Left ventricle myocardium inferior (tissue), 1 donor: ENCODE measurements at regions not wholly inside any gene's neighbourhood (a gene's known extent, or its start where the extent isn't known, plus 50 kb on each side); places are given as distances from the start of the nearest gene placed in this dataset.
A peak's percentile ranks its signal among the peaks of the same experiment; 100 is the strongest.
"Not testable (repeated sequence)": the region's sequence is repeated elsewhere in the genome, so short reads cannot be mapped to it uniquely, and the experiment has no call there.

Source experiments
- DNase-seq: peaks from one replicate; pipeline ENCODE4 v3.0.0-alpha.2; 2020
- H3K27ac ChIP-seq: fragments of 200-600 bp; replicated peaks from 2 replicates; pipeline ENCODE4 v1.8.0; 2021
- H3K27me3 ChIP-seq: fragments of 200-600 bp; 2 replicates; pipeline ENCODE4 v1.8.0; 2021; ENCODE audit warnings: low read depth
- H3K36me3 ChIP-seq: fragments of 200-600 bp; 2 replicates; pipeline ENCODE4 v1.8.0; 2021
- H3K4me1 ChIP-seq: fragments of 200-600 bp; 2 replicates; pipeline ENCODE4 v1.8.0; 2021
- H3K4me3 ChIP-seq: fragments of 200-600 bp; 2 replicates; pipeline ENCODE4 v1.8.0; 2021; ENCODE audit warnings: mild to moderate bottlenecking, moderate library complexity
- H3K9me3 ChIP-seq: fragments of 200-600 bp; replicated peaks from 2 replicates; pipeline ENCODE4 v1.8.0; 2021
- intact Hi-C: fragments of 100-400 bp; cut with micrococcal nuclease; formaldehyde crosslinking; loops from one replicate; pipeline ENCODE4 v1.11.0; 2022
- TF ChIP-seq, protein P1 (sequence below): fragments of 200-600 bp; IDR thresholded peaks from 2 replicates; pipeline ENCODE4 v1.8.0; 2021; ENCODE audit warnings: antibody characterized with exemption, mild to moderate bottlenecking, borderline replicate concordance
- donor health status: DM: no; HTN: yes; CAD: no; lungs with severe emphysema.

DNA sequence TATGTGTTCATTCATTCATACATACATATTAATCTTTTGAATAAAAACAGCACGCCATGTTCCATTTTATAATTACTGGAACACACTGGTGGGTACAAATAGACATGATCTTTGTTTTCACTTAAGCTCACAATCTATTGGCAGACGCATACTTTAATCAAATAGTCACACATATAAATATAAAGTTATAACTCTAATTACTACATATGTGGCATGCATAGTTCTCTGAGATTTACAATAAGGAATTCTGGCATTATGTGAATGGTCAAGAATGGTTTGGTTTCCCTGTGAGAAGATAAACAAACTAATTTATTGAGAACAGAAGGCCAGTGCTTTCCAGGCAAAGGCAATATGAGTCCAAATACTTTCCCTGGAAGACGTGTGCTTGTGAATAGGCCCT, 576.2 kb downstream of the CDH8 start:
- TF ChIP-seq, protein P1, sequence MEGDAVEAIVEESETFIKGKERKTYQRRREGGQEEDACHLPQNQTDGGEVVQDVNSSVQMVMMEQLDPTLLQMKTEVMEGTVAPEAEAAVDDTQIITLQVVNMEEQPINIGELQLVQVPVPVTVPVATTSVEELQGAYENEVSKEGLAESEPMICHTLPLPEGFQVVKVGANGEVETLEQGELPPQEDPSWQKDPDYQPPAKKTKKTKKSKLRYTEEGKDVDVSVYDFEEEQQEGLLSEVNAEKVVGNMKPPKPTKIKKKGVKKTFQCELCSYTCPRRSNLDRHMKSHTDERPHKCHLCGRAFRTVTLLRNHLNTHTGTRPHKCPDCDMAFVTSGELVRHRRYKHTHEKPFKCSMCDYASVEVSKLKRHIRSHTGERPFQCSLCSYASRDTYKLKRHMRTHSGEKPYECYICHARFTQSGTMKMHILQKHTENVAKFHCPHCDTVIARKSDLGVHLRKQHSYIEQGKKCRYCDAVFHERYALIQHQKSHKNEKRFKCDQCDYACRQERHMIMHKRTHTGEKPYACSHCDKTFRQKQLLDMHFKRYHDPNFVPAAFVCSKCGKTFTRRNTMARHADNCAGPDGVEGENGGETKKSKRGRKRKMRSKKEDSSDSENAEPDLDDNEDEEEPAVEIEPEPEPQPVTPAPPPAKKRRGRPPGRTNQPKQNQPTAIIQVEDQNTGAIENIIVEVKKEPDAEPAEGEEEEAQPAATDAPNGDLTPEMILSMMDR: no peak
- Histone ChIP-seq H3K27me3 (no peaks in the 10 kb centered on the region), H3K36me3 (no peaks in the 10 kb centered on the region), H3K27ac (no peak overlapping the region), H3K4me3 (no peak overlapping the region), H3K4me1 (no peaks in the 10 kb centered on the region), H3K9me3 (peaks cover 38% of the 10 kb centered on the region)
- intact Hi-C loops: no loop called here
- no peak for DNase-seq

DNA sequence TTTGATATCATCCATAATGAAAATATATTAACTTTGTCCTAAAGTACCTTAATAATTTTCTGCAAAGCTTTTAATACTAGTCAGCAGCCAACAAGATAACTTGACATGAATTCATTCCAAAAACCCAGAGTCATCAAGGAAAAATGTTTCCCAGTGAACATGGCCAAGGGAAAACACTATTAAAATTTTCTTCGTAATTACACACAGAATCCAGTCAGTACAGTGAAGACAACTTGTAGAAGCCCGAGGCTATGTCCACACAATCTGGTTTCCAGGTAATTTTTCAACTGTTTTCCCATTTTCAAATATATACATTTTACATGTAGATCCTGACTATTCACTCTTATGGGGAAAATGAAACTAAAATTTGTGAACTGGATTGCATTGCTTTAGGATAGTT, 600.9 kb downstream of the CDH8 start:
- Histone ChIP-seq H3K4me3 (no peak overlapping the region), H3K36me3 (no peaks in the 10 kb centered on the region), H3K27ac (no peak overlapping the region), H3K27me3 (no peaks in the 10 kb centered on the region), H3K4me1 (no peaks in the 10 kb centered on the region), H3K9me3 (no peaks in the 10 kb centered on the region)
- intact Hi-C loops: no loop called here
- DNase-seq: no peak
- TF ChIP-seq, protein P1: no peak

DNA sequence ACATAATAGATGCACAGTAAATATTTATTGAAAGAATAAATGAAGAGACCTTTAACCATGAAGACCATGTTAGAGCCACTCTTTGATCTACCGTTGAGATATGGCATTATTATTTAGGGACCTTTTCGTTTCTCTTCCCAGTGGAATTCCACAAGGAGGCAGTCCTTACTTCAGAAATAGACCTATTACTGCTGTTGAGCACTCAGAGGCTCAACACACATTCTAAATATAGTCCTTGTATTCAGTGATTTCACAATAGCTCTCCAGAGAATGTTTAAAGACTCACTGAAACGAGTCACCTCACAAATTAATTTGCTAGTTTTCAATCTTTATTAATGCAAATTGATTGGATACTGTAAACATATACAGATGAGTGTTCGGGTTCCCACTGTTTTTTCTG, 603.8 kb downstream of the CDH8 start:
- H3K4me1 ChIP-seq: no peaks in the 10 kb centered on the region
- no peaks in the 10 kb centered on the region for H3K27me3 ChIP-seq
- no peak for DNase-seq
- TF ChIP-seq, protein P1: peak; percentile 22
- H3K9me3 ChIP-seq: no peaks in the 10 kb centered on the region
- no peak overlapping the region for H3K27ac ChIP-seq
- intact Hi-C loops: no loop called here
- H3K36me3 ChIP-seq: no peaks in the 10 kb centered on the region
- H3K4me3 ChIP-seq: no peak overlapping the region

DNA sequence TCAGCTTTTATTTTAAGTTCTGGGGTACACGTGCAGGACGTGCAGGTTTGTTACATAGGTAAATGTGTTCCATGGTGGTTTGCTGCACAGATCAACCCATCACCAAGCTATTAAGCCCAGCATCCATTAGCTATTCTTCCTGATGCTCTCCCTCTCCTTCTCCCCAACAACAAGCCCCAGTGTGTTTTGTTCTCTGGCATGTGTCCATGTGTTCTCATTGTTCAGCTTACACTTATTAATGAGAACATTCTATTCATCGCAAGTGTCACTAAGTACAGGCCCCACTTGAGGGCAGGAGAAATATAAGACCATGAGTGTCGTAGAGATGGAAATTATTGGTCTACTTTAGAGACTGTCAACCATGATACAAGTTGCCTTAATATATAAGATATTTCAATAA, 615.1 kb downstream of the CDH8 start:
- Histone ChIP-seq H3K4me1 (no peaks in the 10 kb centered on the region), H3K36me3 (no peaks in the 10 kb centered on the region), H3K9me3 (no peaks in the 10 kb centered on the region), H3K27me3 (no peaks in the 10 kb centered on the region), H3K4me3 (no peak overlapping the region), H3K27ac (no peak overlapping the region)
- intact Hi-C loops: no loop called here
- DNase-seq: no peak
- TF ChIP-seq, protein P1: no peak

DNA sequence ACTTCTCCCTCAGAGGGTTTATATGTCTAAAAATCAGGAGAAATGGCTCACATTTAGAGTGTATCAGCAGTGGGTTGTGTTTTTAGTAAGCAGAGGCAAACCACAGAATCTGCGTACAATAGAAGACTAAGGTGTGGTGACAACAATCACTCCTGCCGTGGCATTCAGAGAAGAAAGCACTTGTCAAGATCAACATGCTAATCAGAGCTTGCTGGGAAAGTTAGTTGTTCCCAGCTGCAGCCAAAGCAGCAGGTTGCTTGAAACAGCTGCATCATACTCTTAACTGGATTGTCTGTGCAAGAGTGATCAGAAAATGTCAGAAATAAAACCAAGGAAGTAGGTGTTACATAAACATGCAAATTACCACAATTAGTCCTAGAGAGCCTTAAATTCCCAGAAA, 616.4 kb downstream of the CDH8 start:
- Histone ChIP-seq H3K4me3 (no peak overlapping the region), H3K9me3 (no peaks in the 10 kb centered on the region), H3K4me1 (no peaks in the 10 kb centered on the region), H3K36me3 (no peaks in the 10 kb centered on the region), H3K27ac (no peak overlapping the region), H3K27me3 (no peaks in the 10 kb centered on the region)
- intact Hi-C loops: no loop called here
- no peak for DNase-seq
- TF ChIP-seq, protein P1: no peak

DNA sequence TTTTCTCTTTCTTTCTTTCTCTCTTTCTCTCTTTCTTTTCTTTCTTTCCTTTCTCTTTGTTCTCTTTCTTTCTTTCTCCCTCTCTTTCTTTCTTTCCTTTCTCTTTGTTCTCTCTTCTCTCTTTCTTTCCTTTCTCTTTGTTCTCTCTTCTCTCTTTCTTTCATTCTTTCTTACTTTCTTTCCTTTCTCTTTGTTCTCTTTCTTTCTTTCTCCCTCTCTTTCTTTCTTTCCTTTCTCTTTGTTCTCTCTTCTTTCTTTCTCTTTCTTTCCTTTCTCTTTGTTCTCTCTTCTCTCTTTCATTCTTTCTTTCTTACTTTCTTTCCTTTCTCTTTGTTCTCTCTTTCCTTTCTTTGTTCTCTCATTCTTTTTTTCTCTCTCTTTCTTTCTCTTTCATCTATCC, 617.4 kb downstream of the CDH8 start:
- H3K4me3 ChIP-seq, H3K4me1 ChIP-seq, H3K36me3 ChIP-seq, DNase-seq, intact Hi-C loops, H3K27ac ChIP-seq, H3K27me3 ChIP-seq, H3K9me3 ChIP-seq: not testable (repeated sequence)
